WI38 (cell line): ENCODE measurements at regions not wholly inside any gene's neighbourhood (a gene's known extent, or its start where the extent isn't known, plus 50 kb on each side); places are given as distances from the start of the nearest gene placed in this dataset.

Experiments
- H3K4me3 ChIP-seq: 2 replicates; pipeline ENCODE4 v1.5.1; 2011; ENCODE audit warnings: low read depth, mild to moderate bottlenecking, control low read depth, low read length
- TF ChIP-seq, protein P1 (sequence below): IDR thresholded peaks from 2 replicates; pipeline ENCODE4 v1.5.1; 2012; ENCODE audit warnings: low read depth, mild to moderate bottlenecking, control low read depth, low read length

GRCh38 chr3:82015241-82015640 lies 253.8 kb upstream of the GBE1 start:
- no peak overlapping the region for H3K4me3 ChIP-seq
- TF ChIP-seq, protein P1, sequence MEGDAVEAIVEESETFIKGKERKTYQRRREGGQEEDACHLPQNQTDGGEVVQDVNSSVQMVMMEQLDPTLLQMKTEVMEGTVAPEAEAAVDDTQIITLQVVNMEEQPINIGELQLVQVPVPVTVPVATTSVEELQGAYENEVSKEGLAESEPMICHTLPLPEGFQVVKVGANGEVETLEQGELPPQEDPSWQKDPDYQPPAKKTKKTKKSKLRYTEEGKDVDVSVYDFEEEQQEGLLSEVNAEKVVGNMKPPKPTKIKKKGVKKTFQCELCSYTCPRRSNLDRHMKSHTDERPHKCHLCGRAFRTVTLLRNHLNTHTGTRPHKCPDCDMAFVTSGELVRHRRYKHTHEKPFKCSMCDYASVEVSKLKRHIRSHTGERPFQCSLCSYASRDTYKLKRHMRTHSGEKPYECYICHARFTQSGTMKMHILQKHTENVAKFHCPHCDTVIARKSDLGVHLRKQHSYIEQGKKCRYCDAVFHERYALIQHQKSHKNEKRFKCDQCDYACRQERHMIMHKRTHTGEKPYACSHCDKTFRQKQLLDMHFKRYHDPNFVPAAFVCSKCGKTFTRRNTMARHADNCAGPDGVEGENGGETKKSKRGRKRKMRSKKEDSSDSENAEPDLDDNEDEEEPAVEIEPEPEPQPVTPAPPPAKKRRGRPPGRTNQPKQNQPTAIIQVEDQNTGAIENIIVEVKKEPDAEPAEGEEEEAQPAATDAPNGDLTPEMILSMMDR: no peak

- TF ChIP-seq, protein P1: no peak
Observed at GRCh38 chr3:82012775-82013174, 251.3 kb upstream of the GBE1 start.

GRCh38 chr3:82011336-82011735 lies 249.9 kb upstream of the GBE1 start:
- H3K4me3 ChIP-seq: no peak overlapping the region
- TF ChIP-seq, protein P1: no peak

More at GRCh38 chr3:82012775-82013174, 251.3 kb upstream of the GBE1 start:
- no peak overlapping the region for H3K4me3 ChIP-seq

- H3K4me3 ChIP-seq: no peak overlapping the region
- TF ChIP-seq, protein P1: no peak
Observed at GRCh38 chr3:82005266-82005665, 243.8 kb upstream of the GBE1 start.

DNA sequence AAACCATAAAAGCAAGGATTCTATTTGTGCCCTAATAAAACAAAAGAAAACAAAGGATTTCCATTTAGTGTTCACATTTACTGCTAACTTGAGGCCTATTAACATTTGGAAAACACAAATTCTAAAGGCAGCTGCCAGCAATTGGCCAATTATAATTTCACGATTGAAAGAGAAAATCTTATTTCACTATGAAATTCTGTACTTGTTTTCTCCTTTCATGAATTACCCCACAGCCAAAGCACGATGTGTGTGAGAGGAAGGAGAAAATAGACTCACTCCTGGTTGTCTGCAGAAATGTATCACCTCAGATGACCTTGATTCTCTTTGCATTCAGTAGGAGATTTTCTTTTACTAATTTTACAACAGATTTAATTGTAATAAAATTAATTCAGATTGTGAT lies 242.8 kb upstream of the GBE1 start:
- TF ChIP-seq, protein P1: no peak
- H3K4me3 ChIP-seq: no peak overlapping the region

DNA sequence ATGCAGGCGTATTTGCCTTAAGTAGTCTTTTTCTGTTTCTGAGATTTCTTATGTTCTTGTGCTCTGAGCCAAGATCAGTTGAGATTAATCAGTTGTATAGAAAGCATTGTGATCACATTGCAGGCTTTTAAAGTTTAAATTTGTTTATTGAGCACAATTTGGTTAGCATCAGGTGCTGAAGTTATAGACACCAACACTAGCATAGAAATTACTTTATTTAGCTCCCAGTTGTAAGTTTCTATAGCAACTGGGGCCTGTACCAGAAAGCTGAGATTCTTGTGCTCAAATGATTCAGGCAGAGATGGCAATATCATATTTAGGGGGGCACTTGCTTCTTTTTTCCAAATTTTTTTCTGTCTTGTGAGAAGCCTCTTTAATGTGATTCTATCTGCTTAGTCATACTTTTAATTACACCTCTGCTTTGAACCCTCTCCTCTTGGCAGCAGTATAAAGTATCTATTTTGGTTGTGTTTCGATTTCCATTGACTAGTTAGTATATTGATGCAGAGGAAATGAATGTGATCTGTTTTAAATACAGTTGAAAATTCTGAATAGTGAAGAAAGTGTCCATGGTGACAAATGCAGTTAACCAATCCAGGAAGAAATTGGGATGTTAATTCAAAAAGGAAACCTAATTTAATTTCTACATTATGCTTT lies 241.7 kb upstream of the GBE1 start:
- no peak overlapping the region for H3K4me3 ChIP-seq
- TF ChIP-seq, protein P1: no peak

- no peak overlapping the region for H3K4me3 ChIP-seq
- TF ChIP-seq, protein P1: no peak
Observed at GRCh38 chr3:82002491-82002890, 241.0 kb upstream of the GBE1 start.
